HG03521 (cell line): ENCODE measurements at regions not wholly inside any gene's neighbourhood (a gene's known extent, or its start where the extent isn't known, plus 50 kb on each side); places are given as distances from the start of the nearest gene placed in this dataset.

Experiments
- ATAC-seq: cut with Tn5 transposase; IDR thresholded peaks from one replicate; pipeline ENCODE4 v1.9.1; 2021; ENCODE audit warnings: mild to moderate bottlenecking, moderate library complexity; ENCODE audit not compliant: unreplicated experiment

DNA sequence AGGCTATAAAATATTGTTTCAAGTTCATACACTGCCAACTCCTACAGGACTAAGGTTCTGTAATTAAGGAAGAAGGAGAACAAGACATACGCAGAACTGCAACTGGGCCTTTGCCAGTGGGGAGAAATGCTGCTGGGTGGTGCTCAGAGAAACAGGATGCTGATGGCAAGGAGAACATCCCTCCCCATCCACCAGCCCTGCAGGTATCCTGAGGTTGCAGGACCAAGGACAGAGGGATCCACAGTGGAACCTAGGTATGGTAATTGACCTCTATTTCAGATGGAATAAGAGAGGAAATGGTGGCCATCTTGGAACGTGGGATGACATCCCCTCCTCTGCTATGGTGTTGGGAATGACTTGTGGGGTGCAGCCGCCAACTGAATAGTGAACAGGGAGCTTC is 206.3 kb upstream of the S1PR3 start:
- ATAC-seq = no peak

DNA sequence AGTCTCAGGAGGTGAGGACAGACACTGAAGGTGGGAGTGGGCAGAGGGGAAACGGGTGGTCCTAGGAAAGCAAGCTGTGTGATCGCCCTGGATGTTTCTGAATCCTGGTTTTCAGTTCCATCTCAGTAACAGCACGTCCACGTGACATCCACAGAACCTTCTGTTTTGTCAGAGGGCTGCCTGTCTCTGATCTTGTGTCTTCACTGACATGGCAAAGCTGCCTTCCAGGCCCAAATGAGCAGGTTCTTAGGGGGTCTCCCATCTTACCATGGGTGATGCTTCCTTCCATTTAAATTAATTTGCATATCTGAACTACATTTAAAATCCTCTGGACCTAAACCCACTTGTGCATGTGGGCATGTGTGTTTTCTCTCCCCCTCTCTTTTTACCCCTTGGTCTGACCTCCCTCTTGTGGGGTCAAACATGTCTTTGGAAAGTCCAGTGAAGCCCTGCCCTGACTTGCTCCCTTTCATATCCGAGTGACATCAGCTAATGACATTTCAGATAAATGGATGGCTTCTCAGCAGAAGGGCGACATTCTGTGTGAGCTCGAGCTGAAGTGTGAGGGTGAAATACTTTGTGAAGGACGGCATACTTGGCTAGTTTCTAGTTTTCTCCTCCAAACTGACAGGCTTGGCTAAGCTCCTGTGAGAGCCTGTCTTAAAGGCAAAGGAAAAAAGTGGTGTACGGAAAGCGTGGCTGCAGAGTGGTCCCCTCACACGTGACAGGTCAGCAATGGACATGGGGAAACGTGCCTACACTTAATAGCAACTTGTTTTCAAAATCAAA is 204.8 kb upstream of the S1PR3 start:
- ATAC-seq = no peak

DNA sequence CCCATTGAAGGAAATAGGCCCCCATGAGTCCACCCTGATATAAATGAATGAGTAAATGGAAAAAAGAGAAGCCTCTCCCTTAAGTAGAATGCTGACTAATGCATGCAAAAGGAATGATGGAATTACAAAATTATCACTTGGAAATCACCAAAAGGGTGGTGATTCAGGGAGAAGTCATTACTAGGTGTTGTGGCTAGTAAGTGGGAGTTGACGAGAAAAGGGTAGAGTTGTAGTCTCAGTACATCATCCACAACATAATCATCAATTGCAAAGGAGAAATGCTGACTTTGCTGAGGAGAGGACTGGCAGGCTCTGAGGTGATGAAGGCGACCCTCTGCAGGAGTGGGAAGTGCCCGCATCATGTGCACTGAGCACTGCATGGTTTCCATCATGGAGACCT is 201.5 kb upstream of the S1PR3 start:
- no peak for ATAC-seq

DNA sequence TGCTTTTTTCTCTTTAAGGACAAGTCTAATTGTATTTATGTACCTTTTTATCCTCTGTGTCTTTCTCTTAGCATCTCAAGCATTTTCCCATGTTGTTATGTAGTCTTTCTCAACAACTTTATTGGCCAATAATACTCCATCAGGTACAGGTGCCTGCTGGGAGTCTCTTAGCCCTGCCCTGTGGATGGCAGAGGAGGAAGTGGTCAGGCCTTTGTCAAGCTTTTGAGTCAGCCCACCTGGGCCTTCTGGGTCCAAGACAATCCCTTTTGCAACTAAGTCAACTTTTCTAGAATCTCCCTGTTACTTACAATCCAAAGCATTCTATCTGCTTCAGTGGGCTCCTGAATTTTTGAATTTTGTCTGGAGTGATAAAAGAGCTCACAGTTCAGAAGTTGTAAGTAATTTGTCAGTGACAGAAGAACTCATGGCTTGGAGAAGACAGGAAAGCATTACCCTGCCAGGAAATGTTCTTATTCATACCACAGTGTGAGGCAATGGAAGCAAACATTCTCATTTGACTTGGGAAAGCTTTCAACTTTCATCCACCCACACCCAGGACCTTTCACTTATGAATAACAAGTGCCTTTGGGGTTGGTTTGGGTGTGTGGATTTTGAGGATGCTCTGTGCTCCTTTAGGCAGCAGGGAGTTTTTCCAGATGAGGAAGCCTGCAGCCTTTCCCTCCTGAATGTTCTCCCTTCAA is 200.0 kb upstream of the S1PR3 start:
- no peak for ATAC-seq

DNA sequence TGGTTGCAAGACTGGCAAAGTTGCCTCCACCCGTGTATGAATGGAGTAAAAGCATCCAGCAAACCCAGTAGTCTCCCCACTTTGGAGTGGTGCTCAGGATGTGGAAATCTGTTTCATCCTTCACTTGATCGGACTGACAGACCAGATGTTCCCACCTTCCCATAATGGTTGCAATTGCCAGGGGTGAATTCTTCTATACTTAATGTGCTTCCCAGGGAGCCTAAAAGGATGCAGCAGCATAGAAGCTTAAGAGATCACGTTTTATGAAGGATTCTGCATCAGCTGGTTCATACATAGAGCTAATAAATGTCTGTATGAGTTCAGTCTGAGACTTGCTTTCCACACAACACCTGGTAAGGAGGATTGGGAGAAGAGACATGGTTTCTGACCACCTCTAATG is 198.8 kb upstream of the S1PR3 start:
- no peak for ATAC-seq

DNA sequence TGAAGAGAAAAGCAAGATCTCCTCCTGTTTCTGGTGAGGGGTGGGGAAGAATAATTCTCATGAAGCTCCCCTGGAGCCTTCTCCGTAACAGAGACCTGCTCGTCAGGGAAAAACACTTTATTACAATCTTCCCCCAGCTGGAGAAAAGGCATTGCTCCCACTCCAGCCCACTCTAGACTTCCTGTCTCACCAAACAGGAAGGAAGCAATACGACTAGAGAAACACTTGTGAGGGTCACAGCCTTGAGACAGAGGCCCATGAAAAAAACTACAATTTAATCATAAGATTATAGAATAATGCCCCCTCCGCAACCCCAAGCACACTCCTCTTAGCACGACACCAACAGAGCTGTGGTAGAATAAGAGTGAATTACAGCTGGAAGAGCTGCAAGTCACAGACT is 197.2 kb upstream of the S1PR3 start:
- ATAC-seq = no peak

DNA sequence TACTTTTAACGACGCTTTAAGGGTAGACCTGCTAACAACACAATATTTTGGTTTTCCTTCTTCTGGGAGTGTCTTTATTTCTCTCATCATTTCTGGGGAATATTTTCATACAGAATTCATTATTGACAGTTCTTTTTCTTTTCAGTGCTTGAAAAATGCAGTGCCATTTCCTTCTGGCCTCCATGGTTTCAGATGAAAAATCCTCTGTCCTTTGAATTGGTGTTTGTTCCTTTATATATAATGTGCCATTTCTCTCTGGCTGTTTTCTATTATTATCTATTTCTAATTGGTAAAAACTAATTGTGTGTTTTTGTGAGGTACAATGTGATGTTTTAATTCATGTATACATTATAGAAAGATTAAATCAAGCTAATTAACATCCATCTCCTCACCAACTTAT is 194.3 kb upstream of the S1PR3 start:
- no peak for ATAC-seq

DNA sequence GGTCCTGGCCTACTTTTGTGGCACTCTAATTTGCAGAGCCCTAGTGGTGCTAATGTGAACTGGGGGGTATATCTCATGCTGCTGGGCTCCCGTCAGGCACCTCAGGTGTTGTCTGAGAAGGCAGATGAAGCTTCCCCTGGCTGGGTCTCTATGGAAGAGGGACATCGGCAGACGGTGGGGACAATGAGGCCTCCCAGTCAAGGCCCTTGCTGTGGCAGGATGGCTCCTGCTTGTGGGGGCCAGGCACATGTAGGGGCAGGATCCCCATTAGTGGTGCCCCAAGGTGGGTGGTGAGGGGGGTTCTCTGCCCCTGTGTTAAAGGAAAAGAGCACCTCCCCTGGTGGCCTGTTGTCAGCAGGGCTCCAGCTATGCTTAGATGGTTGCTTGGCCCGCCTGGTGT is 192.8 kb upstream of the S1PR3 start:
- ATAC-seq = no peak

DNA sequence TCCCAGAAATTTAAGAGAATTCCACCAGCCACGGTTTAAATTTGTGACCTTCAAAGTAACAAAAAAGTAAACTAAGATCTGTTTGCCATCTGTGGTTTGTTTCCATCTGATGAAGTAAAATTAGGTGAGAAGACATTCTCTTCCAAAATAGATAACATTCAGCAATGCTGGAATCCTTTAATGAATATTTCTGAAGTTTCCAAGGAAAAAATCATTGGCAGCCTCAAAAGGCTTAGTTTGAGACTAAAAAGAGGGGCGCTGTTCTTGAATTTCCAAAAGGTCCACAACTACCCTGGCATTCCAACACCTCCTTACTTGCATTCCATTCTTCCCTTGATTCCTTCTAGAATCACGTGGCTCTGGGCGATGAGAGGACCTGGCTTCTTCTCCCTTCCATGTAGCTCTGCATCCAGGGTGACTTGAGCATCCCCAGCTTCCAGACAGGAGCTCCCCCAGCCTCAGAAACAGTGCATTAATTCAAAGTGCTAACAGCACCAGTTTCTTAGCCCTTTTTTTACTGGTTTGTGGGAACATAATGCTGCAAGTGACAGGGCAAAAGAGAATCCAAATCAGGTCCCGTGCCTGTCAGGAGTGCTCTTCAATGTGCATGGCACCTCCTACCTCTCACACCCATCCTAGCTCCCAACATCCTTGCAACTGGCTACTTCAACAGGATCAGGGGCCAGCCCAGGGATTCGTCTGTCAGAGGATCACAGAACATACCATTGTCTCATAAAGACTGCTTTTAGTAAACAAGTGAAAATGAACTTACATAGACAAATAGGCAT is 191.5 kb upstream of the S1PR3 start:
- ATAC-seq = no peak

DNA sequence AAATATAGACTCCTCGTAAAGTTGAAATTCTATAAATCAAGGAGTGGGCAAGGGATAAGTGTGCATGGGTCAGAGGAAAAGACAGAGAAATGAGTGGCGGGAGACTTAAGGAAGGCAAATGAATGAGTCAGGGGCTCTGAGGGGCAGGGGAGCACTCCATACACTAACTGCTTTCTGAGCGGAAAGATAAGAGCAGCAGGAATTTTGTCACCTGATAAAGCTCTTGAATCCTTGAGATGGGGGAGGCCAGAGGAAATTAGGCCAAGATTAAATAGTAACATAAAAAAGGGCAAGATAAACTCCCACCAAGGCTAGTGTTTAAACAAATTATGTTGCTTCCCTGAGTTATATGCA is 191.0 kb upstream of the S1PR3 start:
- ATAC-seq = no peak

DNA sequence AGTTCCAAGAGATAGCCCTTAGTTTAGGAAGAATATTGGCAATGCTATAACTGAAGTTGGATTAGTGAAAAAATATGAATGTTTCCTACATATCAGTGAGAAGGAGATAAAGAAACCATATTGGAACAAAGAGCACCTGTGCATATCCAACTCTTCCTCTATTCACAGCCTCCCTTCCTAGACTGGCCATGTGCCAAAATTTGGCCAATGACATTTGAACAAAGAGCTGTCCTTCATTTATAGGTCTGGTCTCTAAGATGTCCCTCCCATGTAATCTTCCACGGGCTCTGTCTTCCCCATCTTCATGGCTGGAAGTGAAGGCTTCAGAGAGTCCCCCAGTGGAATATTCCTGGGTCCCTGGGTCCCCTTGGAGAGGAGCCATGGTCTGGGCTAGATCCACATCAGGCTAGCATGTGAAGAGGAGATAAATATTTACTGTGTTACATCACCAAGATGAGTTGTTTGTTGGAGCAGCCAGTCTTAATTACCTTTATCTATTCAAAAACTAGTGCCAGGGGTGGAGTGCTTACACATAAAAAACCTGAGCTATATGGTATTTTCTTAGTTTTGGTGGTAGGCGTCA is 190.0 kb upstream of the S1PR3 start:
- no peak for ATAC-seq

DNA sequence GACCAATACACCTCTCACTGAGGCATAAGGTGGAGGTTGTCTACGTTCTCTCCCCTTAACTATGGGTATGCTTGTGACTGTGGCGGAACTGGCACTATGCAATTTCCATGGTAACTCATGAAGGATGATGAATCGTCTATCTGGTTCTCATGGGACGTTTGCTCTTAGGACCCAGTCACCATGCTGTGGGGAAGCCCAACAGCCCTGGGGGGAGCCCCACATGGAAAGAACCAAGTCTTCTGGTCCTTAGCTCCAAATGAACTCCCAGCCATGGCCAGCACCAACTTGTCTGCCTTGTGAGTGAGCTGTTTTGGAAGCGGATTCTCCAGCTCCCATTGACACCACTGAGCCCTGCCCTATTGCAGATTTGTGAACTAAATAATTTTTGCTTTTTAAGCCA is 188.7 kb upstream of the S1PR3 start:
- ATAC-seq = no peak

DNA sequence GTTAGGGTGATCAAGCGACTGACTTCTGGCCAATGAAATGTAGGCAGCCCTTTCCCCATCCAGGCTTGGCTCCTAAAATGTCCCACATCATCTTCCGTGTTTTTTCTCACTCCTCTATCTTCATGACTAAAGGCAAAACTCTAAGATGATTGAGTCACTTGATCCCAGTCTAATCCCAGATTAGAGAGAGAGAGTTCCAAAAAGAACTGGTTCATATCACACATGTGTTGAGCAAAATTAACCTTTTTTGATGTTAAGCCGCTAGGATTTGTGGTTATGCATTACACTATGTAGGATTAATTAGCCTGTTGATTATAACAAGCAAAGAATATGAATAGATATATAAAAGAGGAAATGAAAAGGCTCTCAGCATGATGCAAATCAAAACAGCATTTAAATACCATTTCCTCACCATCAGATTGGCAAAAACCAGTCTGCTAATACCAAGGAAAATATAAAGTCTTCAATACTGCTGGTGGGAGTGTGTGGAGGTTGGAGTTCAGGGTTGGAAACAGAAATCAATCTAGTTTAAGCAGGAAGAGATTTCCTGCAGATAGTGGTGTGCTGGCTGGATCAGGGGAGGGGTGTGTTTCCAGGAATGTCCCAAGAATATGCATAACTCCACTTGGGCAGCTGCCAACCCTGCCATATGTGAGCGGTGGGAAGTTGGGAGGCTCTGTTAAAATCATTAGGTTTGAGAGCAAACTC is 187.6 kb upstream of the S1PR3 start:
- no peak for ATAC-seq

DNA sequence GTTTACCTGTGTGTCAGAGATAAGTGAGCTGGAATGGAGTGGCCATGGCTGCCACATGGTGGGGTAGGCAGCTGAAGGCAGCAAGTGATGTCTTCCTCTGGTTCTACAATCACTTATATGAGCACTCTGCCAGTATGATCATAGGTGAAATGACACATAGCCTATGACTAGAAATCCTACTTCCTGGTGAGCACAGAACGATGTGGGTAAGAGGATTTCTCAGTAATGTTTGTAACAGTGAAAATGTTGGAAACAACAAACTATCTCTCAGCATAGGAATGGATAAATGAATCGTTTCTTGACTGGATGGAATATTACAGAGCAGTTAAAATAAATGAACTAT is 187.0 kb upstream of the S1PR3 start:
- ATAC-seq = no peak

DNA sequence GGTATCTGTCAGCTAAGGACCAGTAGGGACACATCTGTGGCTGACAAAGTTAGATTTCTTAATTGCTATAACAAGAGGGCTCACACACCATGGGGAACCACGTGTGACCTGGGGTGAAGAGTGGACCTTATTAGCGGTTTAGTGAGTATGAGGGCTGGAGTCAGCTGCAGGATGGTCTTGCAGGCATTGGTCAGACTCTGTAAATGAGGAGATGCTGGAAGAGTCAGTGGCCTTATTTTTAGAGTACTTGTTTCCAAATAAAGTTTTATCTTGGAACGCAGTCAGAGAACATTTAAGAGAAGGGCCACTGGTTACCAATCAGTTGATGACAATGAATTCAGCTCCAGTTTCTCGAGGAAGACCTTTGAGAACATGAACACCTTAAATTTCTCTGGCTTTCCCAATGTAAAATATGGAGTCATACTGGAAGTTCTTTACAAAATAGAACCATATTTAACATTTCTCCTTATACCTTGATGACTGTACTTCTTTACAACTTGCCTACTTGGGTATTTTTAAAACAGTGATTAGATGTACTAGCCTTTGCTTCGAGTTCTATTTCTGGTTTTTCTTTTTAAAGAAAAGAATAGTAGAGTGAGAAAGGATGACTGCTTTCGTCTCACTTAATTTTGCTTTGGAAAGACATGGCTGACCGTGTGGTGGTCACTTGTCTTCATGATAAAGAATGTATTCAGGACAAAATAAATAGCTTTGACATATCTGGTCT is 185.9 kb upstream of the S1PR3 start:
- ATAC-seq = no peak

DNA sequence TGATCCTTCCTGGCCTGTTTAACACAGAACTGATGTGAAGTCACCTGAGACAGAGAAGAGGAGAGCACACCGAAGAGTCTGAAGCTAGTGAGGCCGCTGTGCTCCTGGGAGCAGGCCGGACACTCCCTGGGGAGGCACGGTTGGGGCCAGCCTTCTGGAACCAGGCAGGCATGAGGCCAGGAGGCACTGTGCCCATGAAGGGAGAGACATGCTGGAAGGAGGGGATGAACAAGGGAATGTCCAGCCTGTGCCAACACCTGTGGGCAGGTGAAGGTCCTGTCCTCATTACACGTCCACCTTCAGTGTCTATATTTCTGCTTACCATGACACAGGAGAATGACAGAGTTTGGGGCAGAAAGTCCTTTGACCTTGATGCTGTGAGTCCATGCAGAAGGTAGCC is 183.8 kb upstream of the S1PR3 start:
- no peak for ATAC-seq

DNA sequence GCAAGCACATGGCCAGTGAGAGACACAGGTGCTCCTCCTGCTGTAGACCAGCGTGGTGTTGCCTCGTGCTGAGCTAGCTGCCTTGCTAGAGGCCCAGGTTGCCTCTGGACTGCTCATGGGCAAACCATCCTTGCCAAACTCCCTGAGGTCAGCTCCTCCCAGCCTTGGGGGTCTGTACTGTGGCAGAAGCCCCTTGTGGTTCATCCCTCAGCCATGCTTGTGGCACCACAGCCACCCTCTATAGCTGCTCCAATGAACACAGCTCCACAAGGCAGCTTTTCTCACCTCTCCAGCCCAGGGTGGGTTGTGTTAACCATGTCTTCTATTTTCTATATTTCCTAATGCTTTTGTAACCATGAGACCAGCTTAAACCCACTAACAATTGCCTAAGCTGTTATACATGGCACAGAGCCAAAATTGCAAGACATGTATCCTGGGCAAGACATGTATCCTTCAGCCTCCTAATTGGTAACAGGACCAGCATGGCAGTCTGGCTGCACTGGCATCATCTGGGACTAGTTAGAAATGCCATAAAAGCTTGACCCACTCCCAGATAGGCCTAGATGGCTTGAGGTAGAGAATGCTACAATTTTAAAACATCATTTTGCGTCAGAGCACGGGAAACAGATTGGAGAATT is 183.1 kb upstream of the S1PR3 start:
- ATAC-seq = no peak

DNA sequence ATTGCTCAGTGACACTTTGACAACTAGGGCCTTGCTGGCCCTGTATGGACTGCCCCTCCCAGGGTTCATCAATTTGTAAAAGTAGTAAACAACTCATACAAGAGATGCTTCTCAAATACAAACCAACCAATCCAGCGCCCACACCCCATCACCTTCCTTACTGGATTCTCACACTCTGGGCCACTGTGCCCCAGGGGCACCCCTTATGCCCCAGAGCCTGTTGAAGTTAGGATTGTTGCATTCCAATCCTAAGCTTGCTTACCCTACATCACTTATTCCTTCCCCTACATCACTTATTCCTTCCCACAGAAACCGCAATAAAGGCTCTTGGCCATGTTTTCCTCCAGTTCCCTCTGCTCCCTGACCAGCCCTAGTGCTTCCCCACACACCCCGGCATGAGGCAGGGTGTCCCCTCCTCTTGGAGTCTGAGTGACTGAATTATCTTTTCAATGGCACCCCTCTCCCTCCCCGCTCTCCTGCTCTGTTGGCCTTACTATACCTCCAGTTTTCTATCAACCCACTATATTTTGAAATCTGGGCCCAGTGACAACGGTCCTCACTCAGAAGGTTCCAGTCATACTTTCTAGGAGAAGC is 182.4 kb upstream of the S1PR3 start:
- ATAC-seq = no peak

DNA sequence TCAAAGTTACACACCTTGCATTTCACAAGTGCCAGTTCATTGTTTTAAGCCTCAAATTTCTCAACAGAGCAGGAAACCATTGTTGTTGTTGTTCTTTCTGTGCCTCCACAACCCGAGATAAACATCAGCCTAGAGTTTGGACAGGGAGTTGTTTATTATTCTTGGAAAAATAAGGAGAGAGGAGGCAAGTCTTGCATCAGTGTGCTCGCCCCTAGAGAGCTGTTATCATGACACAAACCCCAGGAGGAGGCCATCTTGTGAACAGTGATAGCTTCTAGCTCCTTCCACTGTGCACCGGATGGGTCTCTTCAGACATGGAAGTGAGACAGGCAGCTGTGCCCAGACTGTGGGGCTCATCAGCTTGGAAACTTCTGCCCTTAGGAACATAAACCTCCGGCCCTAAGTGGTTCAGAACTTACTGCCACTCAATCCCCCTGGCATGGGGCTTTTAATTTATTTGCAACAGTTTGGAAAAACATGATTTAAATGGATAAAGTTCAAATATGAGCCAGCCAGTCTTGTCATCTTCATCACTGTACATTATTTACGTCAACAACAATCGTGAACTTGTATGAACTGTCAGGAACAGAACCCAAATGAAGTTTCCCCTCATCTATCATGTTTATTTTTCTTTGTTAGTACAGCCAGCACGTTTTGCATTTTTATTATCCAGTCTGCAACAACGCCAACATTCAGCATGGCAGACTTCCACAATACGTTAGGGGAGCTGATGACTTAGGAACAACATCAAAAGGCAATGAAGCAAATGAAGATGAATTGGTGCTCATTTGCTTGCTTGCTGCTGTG is 181.7 kb upstream of the S1PR3 start:
- ATAC-seq = no peak
